GM19035 (cell line): ENCODE measurements at regions not wholly inside any gene's neighbourhood (a gene's known extent, or its start where the extent isn't known, plus 50 kb on each side); places are given as distances from the start of the nearest gene placed in this dataset.
"Not testable (repeated sequence)": the region's sequence is repeated elsewhere in the genome, so short reads cannot be mapped to it uniquely, and the experiment has no call there.

ENCODE experiments used
- ATAC-seq: cut with Tn5 transposase; IDR thresholded peaks from one replicate; pipeline ENCODE4 v1.9.1; 2021; ENCODE audit not compliant: unreplicated experiment

GRCh38 chr1:185477638-185478580 lies 160.9 kb upstream of the IVNS1ABP start:
- ATAC-seq: no peak

- ATAC-seq: no peak
These were observed 157.6 kb upstream of the IVNS1ABP start for GRCh38 chr1:185474440-185475149.

- ATAC-seq: no peak
These were observed 156.1 kb upstream of the IVNS1ABP start for GRCh38 chr1:185473186-185473585.

- no peak for ATAC-seq
These were observed 151.6 kb upstream of the IVNS1ABP start for GRCh38 chr1:185468626-185469025.

GRCh38 chr1:185467122-185467521 lies 150.1 kb upstream of the IVNS1ABP start:
- ATAC-seq: no peak

DNA sequence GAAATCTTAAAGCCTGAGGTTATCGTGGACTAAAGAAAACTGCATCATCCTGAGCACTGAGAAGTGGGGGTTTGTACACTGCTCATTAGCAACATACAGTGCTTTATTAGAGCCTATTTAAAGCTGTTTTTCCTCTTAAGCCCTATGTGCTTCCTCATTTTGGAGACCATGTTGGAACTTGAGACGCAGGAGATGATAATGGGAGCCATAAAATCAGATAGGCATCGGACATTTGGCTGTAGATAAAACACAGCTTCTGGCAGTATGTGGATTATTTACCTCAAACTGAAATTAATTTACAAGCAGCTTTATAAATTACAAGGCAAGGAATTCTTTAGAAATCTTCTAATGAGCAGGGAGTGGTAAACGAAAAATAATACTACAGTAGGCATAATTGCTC lies 147.7 kb upstream of the IVNS1ABP start:
- no peak for ATAC-seq

GRCh38 chr1:185463433-185463832 lies 146.4 kb upstream of the IVNS1ABP start:
- ATAC-seq: no peak

DNA sequence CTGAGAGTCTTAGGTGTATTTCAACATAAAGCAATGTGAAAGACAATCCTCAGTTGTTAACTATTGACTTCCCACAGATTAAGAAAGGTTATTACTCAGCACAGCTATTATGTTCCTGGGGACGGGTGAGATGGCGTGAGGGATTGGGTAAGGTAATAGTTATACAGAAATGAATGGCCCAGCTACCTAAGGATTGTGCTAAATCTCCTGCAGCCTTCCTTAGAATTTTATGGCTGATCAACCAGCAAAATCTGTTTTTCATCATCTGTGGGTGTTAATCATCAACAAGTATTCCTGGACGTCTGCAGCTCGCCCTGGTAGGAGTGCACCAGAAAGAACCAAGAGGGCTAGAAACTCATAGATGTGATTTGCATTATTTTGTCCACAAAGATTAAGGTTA lies 146.0 kb upstream of the IVNS1ABP start:
- ATAC-seq: no peak

- not testable (repeated sequence) for ATAC-seq
These were observed 143.7 kb upstream of the IVNS1ABP start for GRCh38 chr1:185460723-185461122.

DNA sequence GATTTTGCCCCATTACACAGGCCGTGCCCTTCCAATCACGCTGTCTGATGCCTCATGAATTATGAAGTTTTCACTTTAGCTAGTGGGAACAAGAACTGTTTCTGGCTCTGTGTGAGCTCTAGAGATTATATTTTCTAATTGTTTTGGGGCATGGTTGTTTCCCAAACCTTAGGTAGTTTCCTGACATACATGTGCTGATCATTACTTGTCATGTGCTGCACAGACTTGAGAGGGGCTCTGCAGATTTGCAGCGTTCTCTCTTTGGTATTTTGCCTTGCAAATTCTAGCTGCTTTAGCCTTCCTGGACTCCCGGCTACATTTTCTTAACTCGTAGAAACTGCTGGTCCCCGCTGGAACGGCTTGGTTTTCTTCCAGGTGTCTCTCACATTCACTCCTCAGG lies 142.1 kb upstream of the IVNS1ABP start:
- no peak for ATAC-seq

- no peak for ATAC-seq
These were observed 141.6 kb upstream of the IVNS1ABP start for GRCh38 chr1:185458670-185459069.

- no peak for ATAC-seq
These were observed 136.6 kb upstream of the IVNS1ABP start for GRCh38 chr1:185453496-185454192.

DNA sequence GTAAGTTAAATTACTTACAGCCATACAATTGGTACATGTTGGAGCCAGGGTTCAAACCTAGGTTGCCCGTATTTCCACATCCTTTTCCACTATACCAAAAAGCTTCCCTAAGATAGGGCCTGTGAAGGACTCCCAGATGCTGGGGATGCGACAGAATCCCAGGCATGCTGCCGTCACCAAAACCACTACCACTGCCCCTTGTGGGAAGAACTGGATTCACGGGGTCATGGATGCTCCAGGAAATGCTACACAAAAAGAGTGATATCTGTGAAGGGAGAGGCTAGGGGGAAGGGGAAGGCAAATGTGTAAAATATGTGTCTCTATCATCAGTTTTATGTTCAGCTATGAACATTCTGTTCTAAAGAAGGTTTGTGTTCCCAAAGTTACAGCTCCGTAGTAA lies 133.9 kb upstream of the IVNS1ABP start:
- no peak for ATAC-seq

DNA sequence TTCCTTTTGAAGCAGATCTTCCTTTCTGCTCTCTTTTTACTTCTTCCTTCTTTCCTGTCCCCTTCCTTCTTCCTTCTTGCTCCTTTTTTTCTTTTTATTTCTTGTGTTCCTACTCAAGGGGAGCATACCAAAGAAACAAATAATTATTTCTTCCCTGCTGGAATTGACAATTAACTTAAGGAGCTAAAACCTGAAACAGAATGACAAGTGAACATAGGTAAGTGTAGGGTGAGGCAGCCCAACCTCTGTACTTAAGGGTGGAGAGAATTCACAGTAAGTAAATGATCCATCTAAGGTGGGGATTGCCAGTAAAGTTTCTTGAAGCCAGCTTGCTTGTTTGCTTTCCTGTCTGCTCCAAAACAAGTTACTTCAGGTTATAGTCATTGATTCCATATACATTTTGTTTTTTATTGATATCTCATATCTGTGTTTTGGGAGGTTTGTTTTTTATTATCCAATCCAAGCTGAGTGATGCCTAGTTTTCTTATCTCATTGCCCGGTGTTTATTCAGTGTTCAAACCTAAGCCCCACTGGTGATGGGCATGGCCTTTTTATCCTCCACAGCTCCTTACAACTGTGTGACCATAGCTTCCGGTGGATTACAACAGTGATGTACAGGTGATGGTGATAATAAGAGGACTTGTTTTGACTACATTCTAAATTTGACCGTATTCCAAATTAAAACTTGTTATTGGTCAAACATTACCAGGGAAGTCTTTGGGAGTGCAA lies 133.2 kb upstream of the IVNS1ABP start:
- no peak for ATAC-seq

DNA sequence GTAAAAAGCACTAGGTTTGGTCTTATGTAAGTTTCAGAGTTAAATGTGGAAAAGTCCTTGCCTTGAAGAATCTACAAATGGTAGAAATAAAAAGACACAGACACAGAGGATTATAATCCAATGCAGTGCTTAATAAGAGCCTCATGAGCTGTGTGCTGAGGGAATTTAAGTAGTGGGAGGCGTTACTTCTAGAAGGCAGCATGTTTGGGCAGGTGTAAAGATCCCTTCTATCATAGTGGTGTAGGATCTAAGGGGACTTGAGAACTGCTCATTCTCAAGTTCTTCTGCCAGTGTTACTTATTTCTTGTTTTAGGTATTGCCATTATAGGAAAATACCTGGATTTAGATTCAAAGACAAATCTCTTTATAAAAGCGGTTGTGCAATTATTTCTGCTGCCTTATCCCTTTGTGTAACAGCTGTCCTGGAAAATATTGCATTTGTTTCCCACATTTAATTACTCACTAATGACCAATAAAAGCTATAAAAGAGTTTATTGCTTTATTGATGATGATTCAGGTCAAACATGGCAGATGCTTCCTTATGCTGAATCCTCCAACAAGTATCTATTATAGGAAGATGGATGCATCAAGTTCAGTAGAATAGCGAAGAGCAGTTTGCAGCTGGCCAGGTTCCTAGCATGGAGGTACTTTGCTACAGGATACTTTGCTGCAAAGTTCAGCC lies 132.5 kb upstream of the IVNS1ABP start:
- no peak for ATAC-seq

GRCh38 chr1:185448591-185449186 lies 131.6 kb upstream of the IVNS1ABP start:
- no peak for ATAC-seq

DNA sequence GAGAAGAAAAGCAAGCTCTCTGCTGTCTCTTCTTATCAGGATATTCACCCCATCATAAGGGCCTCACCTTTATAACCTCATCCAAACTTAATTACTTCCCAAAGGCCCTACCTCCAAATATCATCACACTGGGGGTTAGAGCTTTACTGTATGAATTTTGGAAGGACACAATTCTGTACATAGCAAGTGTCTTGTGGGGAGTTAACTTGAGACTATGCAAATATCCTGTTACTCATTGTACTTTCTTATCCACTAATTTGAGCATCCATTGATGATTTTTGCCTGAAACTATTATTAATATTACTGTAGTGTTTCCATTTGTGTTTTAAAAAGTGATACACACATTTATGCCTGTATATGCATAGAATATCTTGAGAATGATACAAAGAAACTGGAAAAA lies 129.1 kb upstream of the IVNS1ABP start:
- ATAC-seq: no peak

- no peak for ATAC-seq
These were observed 128.6 kb upstream of the IVNS1ABP start for GRCh38 chr1:185445594-185445993.

- ATAC-seq: no peak
These were observed 127.6 kb upstream of the IVNS1ABP start for GRCh38 chr1:185444676-185445075.

GRCh38 chr1:185442050-185442449 lies 125.0 kb upstream of the IVNS1ABP start:
- ATAC-seq: no peak
